ENCODE measurements at regions not wholly inside any gene's neighbourhood (a gene's known extent, or its start where the extent isn't known, plus 50 kb on each side); places are given as distances from the start of the nearest gene placed in this dataset.
"Not testable (repeated sequence)": the region's sequence is repeated elsewhere in the genome, so short reads cannot be mapped to it uniquely, and the experiment has no call there.

- ChIA-PET POLR2A (no interaction called here), CTCF (no interaction called here)
- DNase-seq (no peak), ATAC-seq (no peak)
- Mint-ChIP-seq H3K27me3 (ENCODE audit: low read depth) (no peaks in the 10 kb centered on the region), H3K36me3 (ENCODE audit: low read depth) (no peaks in the 10 kb centered on the region), H3K27ac (no peak overlapping the region), H3K9me3 (ENCODE audit: insufficient read depth) (peaks cover 1% of the 10 kb centered on the region), H3K4me3 (no peak overlapping the region), H3K4me1 (ENCODE audit: low read depth) (no peaks in the 10 kb centered on the region)
Measured at GRCh38 chr1:105591681-105592080, 1464.8 kb upstream of the PRMT6 start.

- H3K4me3 Mint-ChIP-seq: no peak overlapping the region
- no peaks in the 10 kb centered on the region for H3K4me1 Mint-ChIP-seq (ENCODE audit: low read depth)
- no peaks in the 10 kb centered on the region for H3K36me3 Mint-ChIP-seq (ENCODE audit: low read depth)
- H3K27ac Mint-ChIP-seq: no peak overlapping the region
- ChIA-PET POLR2A (no interaction called here), CTCF (no interaction called here)
- H3K9me3 Mint-ChIP-seq (ENCODE audit: insufficient read depth): peaks cover 9% of the 10 kb centered on the region
- no peaks in the 10 kb centered on the region for H3K27me3 Mint-ChIP-seq (ENCODE audit: low read depth)
- no peak for DNase-seq
- ATAC-seq: no peak
Measured at GRCh38 chr1:105608713-105609112, 1447.8 kb upstream of the PRMT6 start.

- Mint-ChIP-seq H3K4me1 (ENCODE audit: low read depth) (no peaks in the 10 kb centered on the region), H3K27me3 (ENCODE audit: low read depth) (no peaks in the 10 kb centered on the region), H3K27ac (no peak overlapping the region), H3K36me3 (ENCODE audit: low read depth) (no peaks in the 10 kb centered on the region), H3K9me3 (ENCODE audit: insufficient read depth) (peaks cover 13% of the 10 kb centered on the region), H3K4me3 (no peak overlapping the region)
- CTCF ChIA-PET: no interaction called here
- POLR2A ChIA-PET: no interaction called here
- ATAC-seq (no peak), DNase-seq (no peak)
Measured at GRCh38 chr1:105626276-105626987, 1430.0 kb upstream of the PRMT6 start.

GRCh38 chr1:105631153-105631744 is 1425.2 kb upstream of the PRMT6 start:
- H3K4me3 Mint-ChIP-seq; H3K27ac Mint-ChIP-seq; POLR2A ChIA-PET; CTCF ChIA-PET; H3K36me3 Mint-ChIP-seq (ENCODE audit: low read depth); ATAC-seq; DNase-seq; H3K27me3 Mint-ChIP-seq (ENCODE audit: low read depth); H3K4me1 Mint-ChIP-seq (ENCODE audit: low read depth): not testable (repeated sequence)
- peaks cover 25% of the 10 kb centered on the region for H3K9me3 Mint-ChIP-seq (ENCODE audit: insufficient read depth)

- CTCF ChIA-PET: no interaction called here
- POLR2A ChIA-PET: no interaction called here
- no peaks in the 10 kb centered on the region for H3K36me3 Mint-ChIP-seq (ENCODE audit: low read depth)
Measured at GRCh38 chr1:105632342-105633196, 1423.9 kb upstream of the PRMT6 start.

GRCh38 chr1:105636052-105636451 is 1420.4 kb upstream of the PRMT6 start:
- ATAC-seq (no peak), DNase-seq (no peak)
- ChIA-PET CTCF (no interaction called here), POLR2A (no interaction called here)
- no peaks in the 10 kb centered on the region for H3K36me3 Mint-ChIP-seq (ENCODE audit: low read depth)
- no peaks in the 10 kb centered on the region for H3K4me1 Mint-ChIP-seq (ENCODE audit: low read depth)
- no peak overlapping the region for H3K27ac Mint-ChIP-seq
- peaks cover 37% of the 10 kb centered on the region for H3K9me3 Mint-ChIP-seq (ENCODE audit: insufficient read depth)
- H3K27me3 Mint-ChIP-seq (ENCODE audit: low read depth): no peaks in the 10 kb centered on the region
- H3K4me3 Mint-ChIP-seq: no peak overlapping the region

More at GRCh38 chr1:105632342-105633196, 1423.9 kb upstream of the PRMT6 start:
- DNase-seq: no peak
- Mint-ChIP-seq H3K4me3 (no peak overlapping the region), H3K27me3 (ENCODE audit: low read depth) (no peaks in the 10 kb centered on the region), H3K9me3 (ENCODE audit: insufficient read depth) (peaks cover 22% of the 10 kb centered on the region), H3K27ac (no peak overlapping the region), H3K4me1 (ENCODE audit: low read depth) (no peaks in the 10 kb centered on the region)
- ATAC-seq: no peak

GRCh38 chr1:105641407-105641806 is 1415.1 kb upstream of the PRMT6 start:
- Mint-ChIP-seq H3K4me3 (no peak overlapping the region), H3K36me3 (ENCODE audit: low read depth) (no peaks in the 10 kb centered on the region), H3K9me3 (ENCODE audit: insufficient read depth) (peaks cover 33% of the 10 kb centered on the region), H3K27ac (no peak overlapping the region), H3K4me1 (ENCODE audit: low read depth) (no peaks in the 10 kb centered on the region), H3K27me3 (ENCODE audit: low read depth) (no peaks in the 10 kb centered on the region)
- ChIA-PET CTCF (no interaction called here), POLR2A (no interaction called here)
- no peak for ATAC-seq
- DNase-seq: no peak

GRCh38 chr1:105652109-105652508 is 1404.4 kb upstream of the PRMT6 start:
- peaks cover 25% of the 10 kb centered on the region for H3K9me3 Mint-ChIP-seq (ENCODE audit: insufficient read depth)
- H3K4me3 Mint-ChIP-seq: no peak overlapping the region
- ChIA-PET CTCF (no interaction called here), POLR2A (no interaction called here)
- no peak for ATAC-seq
- no peaks in the 10 kb centered on the region for H3K27me3 Mint-ChIP-seq (ENCODE audit: low read depth)
- H3K4me1 Mint-ChIP-seq (ENCODE audit: low read depth): no peaks in the 10 kb centered on the region
- no peak overlapping the region for H3K27ac Mint-ChIP-seq
- H3K36me3 Mint-ChIP-seq (ENCODE audit: low read depth): no peaks in the 10 kb centered on the region
- DNase-seq: no peak

GRCh38 chr1:105655032-105655431 is 1401.4 kb upstream of the PRMT6 start:
- POLR2A ChIA-PET: no interaction called here
- H3K9me3 Mint-ChIP-seq (ENCODE audit: insufficient read depth): peaks cover 19% of the 10 kb centered on the region
- DNase-seq (no peak), ATAC-seq (no peak)
- H3K36me3 Mint-ChIP-seq (ENCODE audit: low read depth): no peaks in the 10 kb centered on the region
- no peaks in the 10 kb centered on the region for H3K4me1 Mint-ChIP-seq (ENCODE audit: low read depth)
- no peaks in the 10 kb centered on the region for H3K27me3 Mint-ChIP-seq (ENCODE audit: low read depth)
- no peak overlapping the region for H3K27ac Mint-ChIP-seq
- CTCF ChIA-PET: no interaction called here
- no peak overlapping the region for H3K4me3 Mint-ChIP-seq

GRCh38 chr1:105664495-105664894 is 1392.0 kb upstream of the PRMT6 start:
- POLR2A ChIA-PET: no interaction called here
- no peaks in the 10 kb centered on the region for H3K36me3 Mint-ChIP-seq (ENCODE audit: low read depth)
- H3K4me1 Mint-ChIP-seq (ENCODE audit: low read depth): no peaks in the 10 kb centered on the region
- DNase-seq (no peak), ATAC-seq (no peak)
- H3K9me3 Mint-ChIP-seq (ENCODE audit: insufficient read depth): peaks cover 18% of the 10 kb centered on the region
- H3K4me3 Mint-ChIP-seq: no peak overlapping the region
- H3K27ac Mint-ChIP-seq: no peak overlapping the region
- CTCF ChIA-PET: no interaction called here
- no peaks in the 10 kb centered on the region for H3K27me3 Mint-ChIP-seq (ENCODE audit: low read depth)

GRCh38 chr1:105678334-105678733 is 1378.1 kb upstream of the PRMT6 start:
- DNase-seq: no peak
- Mint-ChIP-seq H3K9me3 (ENCODE audit: insufficient read depth) (peaks cover 6% of the 10 kb centered on the region), H3K4me1 (ENCODE audit: low read depth) (no peaks in the 10 kb centered on the region), H3K36me3 (ENCODE audit: low read depth) (no peaks in the 10 kb centered on the region), H3K4me3 (no peak overlapping the region), H3K27me3 (ENCODE audit: low read depth) (no peaks in the 10 kb centered on the region), H3K27ac (no peak overlapping the region)
- CTCF ChIA-PET: no interaction called here
- ATAC-seq: no peak
- POLR2A ChIA-PET: no interaction called here

- H3K27ac Mint-ChIP-seq: no peak overlapping the region
- H3K27me3 Mint-ChIP-seq (ENCODE audit: low read depth): no peaks in the 10 kb centered on the region
- no peak for ATAC-seq
- no peaks in the 10 kb centered on the region for H3K36me3 Mint-ChIP-seq (ENCODE audit: low read depth)
- no peak for DNase-seq
- H3K9me3 Mint-ChIP-seq (ENCODE audit: insufficient read depth): peaks cover 11% of the 10 kb centered on the region
- no peaks in the 10 kb centered on the region for H3K4me1 Mint-ChIP-seq (ENCODE audit: low read depth)
- ChIA-PET CTCF (no interaction called here), POLR2A (no interaction called here)
- no peak overlapping the region for H3K4me3 Mint-ChIP-seq
Measured at GRCh38 chr1:105684714-105685113, 1371.8 kb upstream of the PRMT6 start.

Measured in activated CD8-positive, alpha-beta T cell treated with anti-CD3 and anti-CD28 coated beads, Interleukin-2, amount 10 ng/mL, durations not matched to agents 7 days and 5 days (primary cell).